ENCODE measurements at regions not wholly inside any gene's neighbourhood (a gene's known extent, or its start where the extent isn't known, plus 50 kb on each side); places are given as distances from the start of the nearest gene placed in this dataset.

- H3K79me2 ChIP-seq (ENCODE audit: insufficient read depth, low read length) = no peaks in the 10 kb centered on the region
- H4K20me1 ChIP-seq (ENCODE audit: insufficient read depth, low read length) = no peaks in the 10 kb centered on the region
- CTCF ChIA-PET (ENCODE audit: low intra/inter-chr PET ratio, low total read pairs) = no interaction called here
- no TSS peak for BruUV-seq (replicated peaks)
- no peak overlapping the region for H3K4me3 ChIP-seq (replicated peaks in 1 of 3; ENCODE audit: insufficient read depth in 1 of 3, low read depth in 2 of 3, low read length in 3 of 3)
- in situ Hi-C loops (cut with HindIII; ENCODE audit: extremely low pct_ligation_motif_present, low pct_unique_long_range_greater_than_20kb) = no loop called here
- H3K4me2 ChIP-seq (ENCODE audit: low read depth, low read length) = no peak overlapping the region
- TF ChIP-seq ZNF253 (CRISPR knock-in tag; IDR thresholded peaks at IDR 0.05; ENCODE audit: borderline replicate concordance) = no peak
- H3K9ac ChIP-seq (ENCODE audit: insufficient read depth, low read depth, low read length) = no peak overlapping the region
- WGBS (ENCODE audit: low lambda C conversion rate) = 3% methylated on average over 2 of the region's 2 CpGs
- intact Hi-C loops (cut with micrococcal nuclease; ENCODE audit: unreplicated experiment) = no loop called here
- FAIRE-seq (no peak), DNase-seq (ENCODE audit: low spot score) (no peak), ATAC-seq (no peak)
- H3K27ac ChIP-seq (ENCODE audit: extremely low read length, insufficient read depth, low read length) = no peak overlapping the region
- no peak overlapping the region for H2AFZ ChIP-seq (ENCODE audit: low read length)
- peaks cover 74% of the 10 kb centered on the region for H3K9me3 ChIP-seq (ENCODE audit: low read length)
- H3K4me1 ChIP-seq (ENCODE audit: insufficient read depth, low read length) = no peaks in the 10 kb centered on the region
- POLR2A ChIA-PET = no interaction called here
- H3K36me3 ChIP-seq (replicated peaks in 1 of 2; ENCODE audit: control insufficient read depth in 1 of 2, insufficient read depth in 2 of 2, low read length in 2 of 2) = no peaks in the 10 kb centered on the region
- no peaks in the 10 kb centered on the region for H3K27me3 ChIP-seq (ENCODE audit: control insufficient read depth in 1 of 2, insufficient read depth in 2 of 2, low read length in 2 of 2)
Measured at GRCh38 chr2:6215053-6215452, 522.9 kb downstream of the SOX11 start.

- Histone ChIP-seq H3K27ac (ENCODE audit: extremely low read length, insufficient read depth, low read length) (no peak overlapping the region), H3K4me3 (replicated peaks in 1 of 3; ENCODE audit: insufficient read depth in 1 of 3, low read depth in 2 of 3, low read length in 3 of 3) (no peak overlapping the region), H3K4me1 (ENCODE audit: insufficient read depth, low read length) (no peaks in the 10 kb centered on the region), H2AFZ (ENCODE audit: low read length) (no peak overlapping the region), H3K9me3 (ENCODE audit: low read length) (peaks cover 75% of the 10 kb centered on the region), H3K36me3 (replicated peaks in 1 of 2; ENCODE audit: control insufficient read depth in 1 of 2, insufficient read depth in 2 of 2, low read length in 2 of 2) (no peaks in the 10 kb centered on the region), H3K9ac (ENCODE audit: insufficient read depth, low read depth, low read length) (no peak overlapping the region), H3K27me3 (ENCODE audit: control insufficient read depth in 1 of 2, insufficient read depth in 2 of 2, low read length in 2 of 2) (no peaks in the 10 kb centered on the region), H3K4me2 (ENCODE audit: low read depth, low read length) (no peak overlapping the region), H4K20me1 (ENCODE audit: insufficient read depth, low read length) (no peaks in the 10 kb centered on the region), H3K79me2 (ENCODE audit: insufficient read depth, low read length) (no peaks in the 10 kb centered on the region)
- DNase-seq (ENCODE audit: low spot score) (no peak), FAIRE-seq (no peak), ATAC-seq (no peak)
- POLR2A ChIA-PET = no interaction called here
- CTCF ChIA-PET (ENCODE audit: low intra/inter-chr PET ratio, low total read pairs) = no interaction called here
- intact Hi-C loops (cut with micrococcal nuclease; ENCODE audit: unreplicated experiment) (no loop called here), in situ Hi-C loops (cut with HindIII; ENCODE audit: extremely low pct_ligation_motif_present, low pct_unique_long_range_greater_than_20kb) (no loop called here)
- BruUV-seq (replicated peaks) = no TSS peak
- 62% methylated on average over 2 of the region's 2 CpGs for WGBS (ENCODE audit: low lambda C conversion rate)
- TF ChIP-seq ZNF296 (CRISPR knock-in tag; conservative IDR thresholded peaks at IDR 0.05) = no peak
- TF ChIP-seq ZNF318 (CRISPR knock-in tag; IDR thresholded peaks at IDR 0.05) = no peak
- no peak for TF ChIP-seq ZNF580 (CRISPR knock-in tag; IDR thresholded peaks at IDR 0.05; ENCODE audit: borderline replicate concordance, low read depth)
- TF ChIP-seq ZMYM2 (CRISPR knock-in tag; IDR thresholded peaks at IDR 0.05) = no peak
- TF ChIP-seq THAP9 (CRISPR knock-in tag; IDR thresholded peaks at IDR 0.05; ENCODE audit: borderline replicate concordance) = no peak
Measured at GRCh38 chr2:6216234-6216633, 524.0 kb downstream of the SOX11 start.

All from HepG2 (cell line).